Right kidney (tissue), 1 donor: ENCODE measurements at regions not wholly inside any gene's neighbourhood (a gene's known extent, or its start where the extent isn't known, plus 50 kb on each side); places are given as distances from the start of the nearest gene placed in this dataset.

Experiments used
- DNase-seq: peaks from one replicate; pipeline ENCODE4 v3.0.0-alpha.2; 2016

GRCh38 chr16:73433731-73434307, 385.9 kb upstream of the ZFHX3 start:
- no peak for DNase-seq

GRCh38 chr16:73432850-73433730, 385.2 kb upstream of the ZFHX3 start:
- no peak for DNase-seq

GRCh38 chr16:73430138-73430537, 382.2 kb upstream of the ZFHX3 start:
- no peak for DNase-seq

- no peak for DNase-seq
Observed at GRCh38 chr16:73428121-73428520, 380.2 kb upstream of the ZFHX3 start.

GRCh38 chr16:73427164-73427563, 379.2 kb upstream of the ZFHX3 start:
- DNase-seq: no peak

GRCh38 chr16:73426433-73427160, 378.7 kb upstream of the ZFHX3 start:
- no peak for DNase-seq

GRCh38 chr16:73420676-73421075, 372.7 kb upstream of the ZFHX3 start:
- DNase-seq: no peak

GRCh38 chr16:73420244-73420643, 372.3 kb upstream of the ZFHX3 start:
- no peak for DNase-seq

- DNase-seq: no peak
Observed at GRCh38 chr16:73418691-73419090, 370.8 kb upstream of the ZFHX3 start.

GRCh38 chr16:73418051-73418450, 370.1 kb upstream of the ZFHX3 start:
- no peak for DNase-seq

GRCh38 chr16:73415286-73415685, 367.4 kb upstream of the ZFHX3 start:
- DNase-seq: no peak

GRCh38 chr16:73414638-73415037, 366.7 kb upstream of the ZFHX3 start:
- no peak for DNase-seq

GRCh38 chr16:73413830-73414190, 365.9 kb upstream of the ZFHX3 start:
- DNase-seq: no peak

- no peak for DNase-seq
Observed at GRCh38 chr16:73413091-73413829, 365.3 kb upstream of the ZFHX3 start.

- no peak for DNase-seq
Observed at GRCh38 chr16:73412416-73412815, 364.5 kb upstream of the ZFHX3 start.

GRCh38 chr16:73408716-73409115, 360.8 kb upstream of the ZFHX3 start:
- DNase-seq: no peak

- no peak for DNase-seq
Observed at GRCh38 chr16:73408311-73408710, 360.4 kb upstream of the ZFHX3 start.

- DNase-seq: no peak
Observed at GRCh38 chr16:73405851-73406250, 357.9 kb upstream of the ZFHX3 start.

- no peak for DNase-seq
Observed at GRCh38 chr16:73404001-73404400, 356.1 kb upstream of the ZFHX3 start.

- DNase-seq: no peak
Observed at GRCh38 chr16:73403291-73403690, 355.4 kb upstream of the ZFHX3 start.

GRCh38 chr16:73400951-73401350, 353.0 kb upstream of the ZFHX3 start:
- DNase-seq: no peak

GRCh38 chr16:73399997-73400396, 352.1 kb upstream of the ZFHX3 start:
- no peak for DNase-seq

- no peak for DNase-seq
Observed at GRCh38 chr16:73399486-73399885, 351.6 kb upstream of the ZFHX3 start.
